ENCODE measurements at regions not wholly inside any gene's neighbourhood (a gene's known extent, or its start where the extent isn't known, plus 50 kb on each side); places are given as distances from the start of the nearest gene placed in this dataset.

GRCh38 chr21:18617291-18617690 lies 213.7 kb upstream of the TMPRSS15 start:
- TF ChIP-seq, protein P1, sequence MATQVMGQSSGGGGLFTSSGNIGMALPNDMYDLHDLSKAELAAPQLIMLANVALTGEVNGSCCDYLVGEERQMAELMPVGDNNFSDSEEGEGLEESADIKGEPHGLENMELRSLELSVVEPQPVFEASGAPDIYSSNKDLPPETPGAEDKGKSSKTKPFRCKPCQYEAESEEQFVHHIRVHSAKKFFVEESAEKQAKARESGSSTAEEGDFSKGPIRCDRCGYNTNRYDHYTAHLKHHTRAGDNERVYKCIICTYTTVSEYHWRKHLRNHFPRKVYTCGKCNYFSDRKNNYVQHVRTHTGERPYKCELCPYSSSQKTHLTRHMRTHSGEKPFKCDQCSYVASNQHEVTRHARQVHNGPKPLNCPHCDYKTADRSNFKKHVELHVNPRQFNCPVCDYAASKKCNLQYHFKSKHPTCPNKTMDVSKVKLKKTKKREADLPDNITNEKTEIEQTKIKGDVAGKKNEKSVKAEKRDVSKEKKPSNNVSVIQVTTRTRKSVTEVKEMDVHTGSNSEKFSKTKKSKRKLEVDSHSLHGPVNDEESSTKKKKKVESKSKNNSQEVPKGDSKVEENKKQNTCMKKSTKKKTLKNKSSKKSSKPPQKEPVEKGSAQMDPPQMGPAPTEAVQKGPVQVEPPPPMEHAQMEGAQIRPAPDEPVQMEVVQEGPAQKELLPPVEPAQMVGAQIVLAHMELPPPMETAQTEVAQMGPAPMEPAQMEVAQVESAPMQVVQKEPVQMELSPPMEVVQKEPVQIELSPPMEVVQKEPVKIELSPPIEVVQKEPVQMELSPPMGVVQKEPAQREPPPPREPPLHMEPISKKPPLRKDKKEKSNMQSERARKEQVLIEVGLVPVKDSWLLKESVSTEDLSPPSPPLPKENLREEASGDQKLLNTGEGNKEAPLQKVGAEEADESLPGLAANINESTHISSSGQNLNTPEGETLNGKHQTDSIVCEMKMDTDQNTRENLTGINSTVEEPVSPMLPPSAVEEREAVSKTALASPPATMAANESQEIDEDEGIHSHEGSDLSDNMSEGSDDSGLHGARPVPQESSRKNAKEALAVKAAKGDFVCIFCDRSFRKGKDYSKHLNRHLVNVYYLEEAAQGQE (IDR thresholded peaks at IDR 0.05; ENCODE audit: low read depth) = no peak
- no peak for TF ChIP-seq YY1 (IDR thresholded peaks at IDR 0.05; ENCODE audit: low read depth)
- no peak for TF ChIP-seq CEBPB (IDR thresholded peaks at IDR 0.05)
- TF ChIP-seq TAF1 (IDR thresholded peaks at IDR 0.05; ENCODE audit: low read depth) = no peak
- no peak for TF ChIP-seq EP300 (IDR thresholded peaks at IDR 0.05; ENCODE audit: borderline replicate concordance)
- TF ChIP-seq MAX (IDR thresholded peaks at IDR 0.05) = no peak
- TF ChIP-seq TCF12 (IDR thresholded peaks at IDR 0.05; ENCODE audit: low read depth) = no peak
- no peak for TF ChIP-seq RAD21 (IDR thresholded peaks at IDR 0.05; ENCODE audit: low read depth)
- no peak for TF ChIP-seq CREB1 (IDR thresholded peaks at IDR 0.05; ENCODE audit: low read depth)
- TF ChIP-seq NFIC (IDR thresholded peaks at IDR 0.05) = no peak
- no peak for TF ChIP-seq TEAD4 (IDR thresholded peaks at IDR 0.05)
- TF ChIP-seq, protein P2, sequence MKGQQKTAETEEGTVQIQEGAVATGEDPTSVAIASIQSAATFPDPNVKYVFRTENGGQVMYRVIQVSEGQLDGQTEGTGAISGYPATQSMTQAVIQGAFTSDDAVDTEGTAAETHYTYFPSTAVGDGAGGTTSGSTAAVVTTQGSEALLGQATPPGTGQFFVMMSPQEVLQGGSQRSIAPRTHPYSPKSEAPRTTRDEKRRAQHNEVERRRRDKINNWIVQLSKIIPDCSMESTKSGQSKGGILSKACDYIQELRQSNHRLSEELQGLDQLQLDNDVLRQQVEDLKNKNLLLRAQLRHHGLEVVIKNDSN (IDR thresholded peaks at IDR 0.05) = no peak
